22Rv1 (cell line): ENCODE measurements at regions not wholly inside any gene's neighbourhood (a gene's known extent, or its start where the extent isn't known, plus 50 kb on each side); places are given as distances from the start of the nearest gene placed in this dataset.

Experiments used
- ZFX ChIP-seq: fragments of 450-650 bp; IDR thresholded peaks from 2 replicates; pipeline ENCODE4 v1.6.1; 2017; ENCODE audit warnings: antibody characterized with exemption, borderline replicate concordance
- TF ChIP-seq, protein P1 (sequence below): fragments of 450-650 bp; IDR thresholded peaks from 2 replicates; pipeline ENCODE4 v1.5.1; 2017; ENCODE audit warnings: mild to moderate bottlenecking

DNA sequence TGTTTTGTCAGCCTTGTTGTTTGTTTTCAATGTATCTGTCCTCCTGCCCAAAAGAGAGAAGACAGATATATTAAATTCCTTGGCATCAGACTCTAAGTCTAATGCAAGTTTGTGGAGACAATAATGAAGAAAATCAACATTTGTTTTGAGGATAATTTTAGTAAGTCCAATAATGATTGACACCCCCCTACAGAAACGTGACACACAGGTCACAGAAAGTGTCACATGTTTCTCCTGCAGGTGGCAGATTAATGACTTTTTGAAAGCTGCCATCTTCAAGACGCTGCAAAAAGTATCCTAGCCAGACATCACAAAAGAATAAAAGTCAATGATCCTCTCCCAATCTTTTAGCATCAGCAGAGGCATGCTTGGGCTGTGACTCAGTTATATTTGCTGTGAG, 378.8 kb upstream of the TMPO start:
- TF ChIP-seq, protein P1, sequence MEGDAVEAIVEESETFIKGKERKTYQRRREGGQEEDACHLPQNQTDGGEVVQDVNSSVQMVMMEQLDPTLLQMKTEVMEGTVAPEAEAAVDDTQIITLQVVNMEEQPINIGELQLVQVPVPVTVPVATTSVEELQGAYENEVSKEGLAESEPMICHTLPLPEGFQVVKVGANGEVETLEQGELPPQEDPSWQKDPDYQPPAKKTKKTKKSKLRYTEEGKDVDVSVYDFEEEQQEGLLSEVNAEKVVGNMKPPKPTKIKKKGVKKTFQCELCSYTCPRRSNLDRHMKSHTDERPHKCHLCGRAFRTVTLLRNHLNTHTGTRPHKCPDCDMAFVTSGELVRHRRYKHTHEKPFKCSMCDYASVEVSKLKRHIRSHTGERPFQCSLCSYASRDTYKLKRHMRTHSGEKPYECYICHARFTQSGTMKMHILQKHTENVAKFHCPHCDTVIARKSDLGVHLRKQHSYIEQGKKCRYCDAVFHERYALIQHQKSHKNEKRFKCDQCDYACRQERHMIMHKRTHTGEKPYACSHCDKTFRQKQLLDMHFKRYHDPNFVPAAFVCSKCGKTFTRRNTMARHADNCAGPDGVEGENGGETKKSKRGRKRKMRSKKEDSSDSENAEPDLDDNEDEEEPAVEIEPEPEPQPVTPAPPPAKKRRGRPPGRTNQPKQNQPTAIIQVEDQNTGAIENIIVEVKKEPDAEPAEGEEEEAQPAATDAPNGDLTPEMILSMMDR = no peak
- no peak for TF ChIP-seq ZFX
